GM19025 (cell line): ENCODE measurements at regions not wholly inside any gene's neighbourhood (a gene's known extent, or its start where the extent isn't known, plus 50 kb on each side); places are given as distances from the start of the nearest gene placed in this dataset.
"Not testable (repeated sequence)": the region's sequence is repeated elsewhere in the genome, so short reads cannot be mapped to it uniquely, and the experiment has no call there.

Experiments
- ATAC-seq: cut with Tn5 transposase; IDR thresholded peaks from one replicate; pipeline ENCODE4 v1.9.1; 2021; ENCODE audit warnings: mild to moderate bottlenecking, low read depth, moderate library complexity; ENCODE audit not compliant: unreplicated experiment

DNA sequence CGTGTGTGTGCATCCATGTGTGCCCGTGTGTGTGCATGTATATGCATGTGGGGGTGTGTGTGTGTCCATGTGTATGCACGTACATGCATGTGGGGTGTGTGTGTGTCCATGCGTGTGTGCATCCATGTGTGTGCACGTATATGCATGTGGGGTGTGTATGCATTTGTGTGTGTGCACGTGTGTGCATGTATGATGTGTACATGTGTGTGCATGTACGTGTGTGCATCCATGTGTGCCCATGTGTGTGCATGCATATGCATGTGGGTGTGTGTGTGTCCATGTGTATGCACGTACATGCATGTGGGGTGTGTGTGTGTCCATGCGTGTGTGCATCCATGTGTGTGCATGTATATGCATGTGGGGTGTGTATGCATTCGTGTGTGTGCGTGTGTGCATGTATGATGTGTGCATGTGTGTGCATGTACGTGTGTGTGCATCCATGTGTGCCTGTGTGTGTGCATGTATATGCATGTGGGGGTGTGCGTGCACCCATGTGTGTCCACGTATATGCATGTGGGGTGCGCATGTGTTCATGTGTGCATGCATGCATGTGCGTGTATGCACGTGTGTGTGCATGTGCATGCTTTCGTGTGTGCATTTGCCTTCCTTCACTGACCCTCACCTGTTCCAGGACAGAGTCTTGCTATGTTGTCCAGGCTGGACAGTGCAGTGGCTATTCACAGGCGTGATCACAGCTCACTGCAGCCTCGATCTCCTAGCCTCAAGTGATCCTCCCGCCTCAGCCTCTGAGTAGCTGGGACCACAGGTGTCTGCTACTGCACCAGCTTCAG is 129.6 kb upstream of the TNRC6C start:
- no peak for ATAC-seq

DNA sequence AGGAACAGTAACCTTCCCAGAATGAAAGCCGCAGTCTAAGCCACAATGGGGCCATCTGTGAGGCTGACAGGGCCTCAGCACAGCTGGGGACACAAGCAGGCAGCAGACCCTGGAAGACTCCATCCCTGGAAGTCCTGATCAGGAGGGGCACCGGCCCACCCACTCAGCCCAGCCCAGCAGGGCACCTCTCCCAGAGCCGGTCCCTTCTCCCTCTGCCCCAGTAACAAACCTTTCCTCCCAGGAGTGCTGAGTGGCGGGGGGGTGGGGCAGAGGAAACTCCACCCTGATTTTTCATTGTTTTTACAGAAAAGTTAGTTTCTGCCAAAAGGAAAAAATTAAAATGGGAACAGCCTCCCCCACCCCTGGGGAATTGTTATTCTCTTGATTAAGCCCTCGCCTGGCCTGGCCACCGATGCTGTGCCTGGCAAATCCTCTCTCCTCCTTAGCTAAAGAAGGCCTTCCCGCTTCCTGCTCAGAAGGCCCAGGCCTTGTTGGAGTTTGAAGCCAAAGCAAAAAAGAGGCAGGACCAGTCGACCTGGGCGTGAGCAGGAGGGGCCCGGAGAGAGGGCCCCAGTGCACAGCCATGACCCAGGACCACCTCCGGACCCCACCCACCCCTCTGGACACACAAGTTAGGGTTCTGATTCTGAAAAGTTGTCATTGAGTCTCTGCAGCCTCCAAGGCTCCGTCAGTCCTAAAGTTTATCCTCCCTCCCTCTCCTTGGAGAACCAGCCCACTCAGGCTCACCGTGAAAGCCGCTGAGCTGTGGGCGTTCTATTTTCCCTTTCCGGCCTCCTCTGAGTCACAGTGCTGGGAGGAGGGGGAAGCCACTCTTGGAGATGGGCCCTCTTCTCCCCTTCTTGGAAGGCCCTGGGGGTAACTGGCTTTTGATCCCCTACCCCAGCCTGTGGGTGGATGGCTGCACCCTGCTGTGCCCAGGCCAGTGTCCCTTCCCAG is 128.4 kb upstream of the TNRC6C start:
- ATAC-seq: no peak

DNA sequence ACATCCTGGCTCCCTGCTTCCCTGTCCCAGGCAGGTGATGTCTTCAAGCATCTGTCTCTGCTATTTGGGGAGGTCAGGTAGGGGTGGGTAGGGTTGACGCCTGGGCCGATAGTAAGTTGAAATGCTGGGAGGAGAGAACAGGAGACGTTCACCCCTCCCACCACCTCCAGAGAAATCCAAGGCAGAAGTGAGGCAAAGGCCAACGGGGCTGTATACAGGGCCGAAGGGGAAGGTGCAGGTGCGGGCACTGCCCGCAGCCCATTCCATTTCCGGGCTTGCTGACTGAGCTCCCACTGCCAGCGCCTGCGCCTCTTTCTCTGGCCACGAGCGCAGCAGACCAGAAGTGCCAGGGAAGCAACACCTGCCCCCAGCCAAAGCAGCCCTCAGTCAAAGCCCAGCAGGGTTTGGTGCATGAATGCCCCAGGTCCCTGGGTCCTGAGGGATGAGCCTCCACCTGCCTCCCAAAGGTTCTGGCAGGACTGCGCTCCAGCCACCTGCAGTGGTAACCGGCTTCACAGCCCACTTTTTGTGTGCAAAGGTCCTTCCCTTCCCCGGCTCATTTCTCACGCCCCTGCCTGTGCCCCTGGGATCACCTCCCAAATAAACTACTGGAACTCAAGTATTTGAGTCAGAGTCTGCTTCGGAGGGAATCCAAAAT is 127.6 kb upstream of the TNRC6C start:
- no peak for ATAC-seq

- ATAC-seq: no peak
Observed at GRCh38 chr17:77831474-77832179, 126.9 kb upstream of the TNRC6C start.

DNA sequence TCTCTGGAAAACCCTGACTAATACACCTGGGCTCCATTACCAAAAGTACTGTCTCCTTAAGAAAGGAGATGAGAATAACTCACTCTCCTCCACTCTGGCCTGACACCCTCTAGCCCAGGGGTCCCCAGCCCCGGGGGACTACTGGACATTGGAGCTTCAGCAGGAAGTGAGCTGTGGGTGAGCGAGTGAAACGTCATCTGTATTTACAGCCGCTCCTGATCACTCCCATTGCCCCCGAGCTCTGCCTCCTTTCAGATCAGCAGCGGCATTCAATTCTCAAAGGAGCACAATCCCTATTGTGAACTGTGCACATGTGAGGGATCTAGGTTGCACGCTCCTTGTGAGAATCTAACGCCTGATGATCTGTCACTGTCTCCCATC is 126.3 kb upstream of the TNRC6C start:
- ATAC-seq: no peak

- ATAC-seq: no peak
Observed at GRCh38 chr17:77833769-77834168, 124.7 kb upstream of the TNRC6C start.

DNA sequence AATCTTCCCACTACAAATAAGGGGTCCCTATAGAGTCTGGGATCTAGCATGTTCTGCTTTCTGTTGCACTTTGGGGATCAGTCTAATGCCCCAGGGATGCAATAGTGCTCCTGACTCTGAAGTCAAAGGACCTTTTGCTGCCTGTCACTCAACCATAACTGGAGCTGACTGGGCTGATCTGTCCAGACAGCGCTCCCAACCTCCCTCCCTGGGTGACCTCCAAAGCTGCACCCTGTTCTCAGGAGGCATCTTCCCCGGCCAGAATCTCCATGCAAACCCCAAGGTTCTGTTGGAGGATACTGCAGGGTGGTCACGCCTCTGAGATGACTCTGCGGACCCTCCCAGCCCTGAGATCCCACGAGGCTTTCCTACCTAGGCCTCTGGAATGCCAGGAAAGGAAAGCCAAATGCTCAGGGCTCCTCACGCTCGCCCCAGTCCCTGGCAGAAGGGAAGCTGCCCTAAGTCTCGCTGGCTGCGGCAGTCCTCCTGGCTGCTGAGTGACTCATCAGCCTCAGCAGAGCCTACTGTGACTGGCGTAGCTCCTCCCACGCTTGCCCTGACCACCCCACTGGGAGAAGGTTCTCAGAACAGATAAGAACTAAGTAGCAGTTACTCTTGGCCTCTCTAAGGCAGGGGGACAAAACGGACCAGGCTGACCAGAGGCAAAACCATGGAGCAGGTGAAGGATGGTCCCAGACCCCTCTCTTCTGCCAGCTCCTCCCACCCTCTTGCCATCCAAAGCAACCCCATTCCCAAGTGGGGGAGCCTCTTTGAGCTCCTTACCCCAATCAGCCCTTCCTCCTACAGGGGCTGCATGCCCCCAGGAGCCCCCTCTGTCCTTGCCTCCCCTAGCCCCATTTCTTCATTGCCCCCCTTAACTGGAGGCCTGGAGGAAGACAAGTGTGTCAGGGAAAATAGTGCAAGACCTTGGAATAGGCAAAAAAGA is 124.1 kb upstream of the TNRC6C start:
- no peak for ATAC-seq

GRCh38 chr17:77836557-77837041 is 121.9 kb upstream of the TNRC6C start:
- no peak for ATAC-seq

DNA sequence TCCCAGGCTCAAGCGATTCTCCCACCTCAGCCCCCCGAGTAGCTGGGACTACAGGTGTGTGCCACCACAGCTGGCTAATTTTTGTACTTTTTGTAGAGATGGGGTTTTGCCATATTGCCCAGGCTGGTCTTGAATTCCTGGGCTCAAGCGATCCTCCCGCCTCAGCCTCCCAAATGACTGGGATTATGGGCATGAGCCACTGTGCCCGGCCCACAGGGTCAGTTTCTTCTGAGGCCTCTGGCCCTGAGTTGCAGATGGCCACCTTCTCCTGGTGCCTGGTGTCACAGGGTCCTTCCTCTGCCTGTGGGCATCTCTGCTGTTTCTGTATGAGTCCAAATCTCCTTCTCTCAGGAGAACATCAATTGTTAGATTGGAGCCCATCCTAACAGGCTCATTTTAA is 121.4 kb upstream of the TNRC6C start:
- not testable (repeated sequence) for ATAC-seq

- no peak for ATAC-seq
Observed at GRCh38 chr17:77837917-77838316, 120.6 kb upstream of the TNRC6C start.

DNA sequence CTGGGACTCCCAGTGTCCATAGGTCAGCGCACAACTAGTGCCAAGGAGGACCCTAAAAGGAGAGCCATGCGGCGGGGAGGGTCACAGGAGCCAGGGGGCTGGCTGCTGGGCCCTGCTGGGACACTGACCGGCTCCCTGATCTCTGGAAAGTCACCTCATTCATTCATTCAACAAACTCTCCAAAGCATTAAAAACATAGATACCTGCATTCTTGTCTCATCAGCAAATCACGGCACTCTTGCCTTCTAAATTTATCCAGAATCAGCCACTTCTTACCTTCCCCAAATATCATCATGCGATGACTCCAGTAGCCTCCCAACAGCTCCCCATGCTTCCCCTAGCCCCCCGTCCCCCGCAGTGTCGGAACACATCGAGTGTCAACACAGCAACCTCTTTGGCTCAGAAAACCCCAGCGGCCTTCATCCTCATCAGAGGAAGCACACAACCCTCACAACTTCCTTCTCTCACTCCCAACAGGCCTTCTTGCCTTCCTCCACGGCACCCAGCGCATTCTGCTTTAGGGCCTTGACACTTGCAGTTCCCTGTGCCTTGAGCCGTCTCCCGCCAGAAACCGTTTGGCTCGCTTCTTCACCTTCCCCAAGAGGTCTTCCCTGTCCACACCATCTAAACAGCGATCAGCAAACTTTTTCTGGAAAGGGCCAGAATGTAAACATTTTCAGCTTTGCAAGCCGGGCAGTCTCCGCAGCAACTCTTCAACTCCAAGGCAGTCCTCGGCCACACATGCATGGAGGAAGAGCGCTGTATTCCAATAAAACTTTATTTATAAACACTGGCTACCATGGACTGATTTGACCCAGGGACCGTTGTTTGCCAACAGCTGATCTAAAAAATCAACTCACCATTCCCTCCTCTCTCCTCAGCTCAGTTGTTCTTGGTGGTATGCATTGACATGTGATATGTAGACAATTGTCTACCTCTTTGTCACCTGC is 119.5 kb upstream of the TNRC6C start:
- ATAC-seq: no peak

- ATAC-seq: no peak
Observed at GRCh38 chr17:77839698-77840512, 118.6 kb upstream of the TNRC6C start.

GRCh38 chr17:77840513-77841165 is 117.9 kb upstream of the TNRC6C start:
- no peak for ATAC-seq

DNA sequence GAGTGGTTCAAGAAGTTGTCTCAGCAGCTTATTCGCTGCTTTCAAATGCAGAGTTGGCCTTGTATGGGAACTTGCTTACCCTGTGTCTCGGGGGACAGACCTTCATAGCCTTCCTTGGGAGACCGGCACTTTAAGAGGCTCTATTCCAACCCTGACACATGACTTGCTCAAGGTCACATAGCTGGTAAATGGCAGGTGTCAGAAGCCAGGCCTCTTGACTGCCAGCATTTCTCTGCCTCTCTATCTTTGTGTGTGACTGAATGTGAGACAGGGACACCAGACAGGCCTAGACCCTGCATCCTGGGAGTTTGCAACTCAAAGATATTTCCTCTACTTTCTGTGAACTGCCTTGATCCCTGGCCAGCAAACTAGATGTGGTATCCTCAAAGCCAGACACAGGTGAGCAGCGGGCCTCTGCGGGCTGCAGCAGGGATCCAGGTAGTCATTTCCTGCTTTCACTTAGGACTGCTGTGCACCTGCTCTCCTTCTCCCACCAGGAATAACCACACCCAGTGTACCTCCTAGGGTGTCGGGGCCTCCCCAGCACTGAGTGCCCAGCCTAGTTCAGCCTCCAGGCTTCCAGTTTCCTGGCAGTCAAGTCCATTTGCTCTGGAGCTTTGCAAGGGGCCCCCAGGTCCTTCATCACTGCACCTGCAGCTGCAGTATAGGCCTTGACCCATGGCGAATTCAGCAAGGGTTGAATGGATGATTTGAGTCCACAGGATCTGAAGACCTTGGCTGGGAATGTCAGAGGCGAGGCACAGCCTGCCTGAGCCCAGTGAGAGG is 116.6 kb upstream of the TNRC6C start:
- no peak for ATAC-seq

DNA sequence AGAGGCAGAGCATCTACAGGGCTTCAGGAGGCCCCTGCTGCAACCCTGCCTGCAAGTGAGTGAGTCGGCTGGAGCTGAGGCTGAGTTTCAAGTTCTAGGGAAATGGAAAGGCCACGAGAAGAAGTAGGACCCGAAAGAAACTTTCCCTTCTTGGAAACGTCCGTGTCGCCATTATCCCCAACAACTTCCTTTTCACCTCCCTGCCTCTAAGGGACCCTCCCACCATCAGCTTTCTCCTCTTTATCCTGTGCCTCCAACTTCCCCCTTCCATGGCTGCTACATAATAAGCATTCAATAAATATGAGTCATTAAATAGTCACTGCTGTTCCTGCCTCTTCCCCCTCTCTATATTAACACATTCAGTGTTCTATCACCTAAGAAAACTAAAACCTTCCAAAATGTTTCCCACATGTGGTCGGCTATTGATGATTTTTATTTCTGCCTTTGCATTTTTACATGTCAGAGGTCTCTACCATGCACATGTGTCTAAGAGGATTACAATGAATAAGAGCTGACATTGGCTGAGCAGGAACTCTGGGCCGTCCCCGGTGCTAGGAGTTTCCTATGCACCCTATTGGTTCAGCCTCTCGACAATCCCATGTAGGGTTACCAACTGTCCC is 115.9 kb upstream of the TNRC6C start:
- no peak for ATAC-seq
